ENCODE measurements at regions not wholly inside any gene's neighbourhood (a gene's known extent, or its start where the extent isn't known, plus 50 kb on each side); places are given as distances from the start of the nearest gene placed in this dataset.
"Not testable (repeated sequence)": the region's sequence is repeated elsewhere in the genome, so short reads cannot be mapped to it uniquely, and the experiment has no call there.

- DNase-seq, result no peak
Measured at GRCh38 chr5:124873188-124873587, 126.7 kb upstream of the ZNF608 start.

- DNase-seq, result no peak
Measured at GRCh38 chr5:124873713-124874112, 127.3 kb upstream of the ZNF608 start.

GRCh38 chr5:124876566-124876965, 130.1 kb upstream of the ZNF608 start:
- DNase-seq, result no peak

DNA sequence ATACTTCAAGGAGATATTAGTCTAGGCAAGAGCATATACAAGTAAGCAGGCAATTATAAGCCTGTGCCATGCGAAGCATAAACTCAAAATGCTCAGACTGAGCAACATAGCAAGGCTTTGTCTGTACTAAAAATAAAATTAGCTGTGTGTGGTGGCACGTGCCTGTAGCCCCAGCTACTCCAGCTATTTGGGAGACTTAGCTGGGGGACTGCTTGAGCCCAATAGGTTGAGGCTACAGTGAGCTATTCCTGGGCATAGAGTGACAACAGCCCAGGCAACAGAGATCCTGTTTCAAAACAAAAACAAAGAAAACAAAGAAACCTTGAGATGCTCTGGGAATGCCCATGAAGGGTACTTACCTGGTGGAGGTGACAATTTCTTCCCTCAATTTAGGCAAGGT, 130.5 kb upstream of the ZNF608 start:
- no peak for DNase-seq

- DNase-seq, result no peak
Measured at GRCh38 chr5:124877501-124878146, 131.2 kb upstream of the ZNF608 start.

GRCh38 chr5:124878583-124879342, 132.3 kb upstream of the ZNF608 start:
- DNase-seq, result no peak

DNA sequence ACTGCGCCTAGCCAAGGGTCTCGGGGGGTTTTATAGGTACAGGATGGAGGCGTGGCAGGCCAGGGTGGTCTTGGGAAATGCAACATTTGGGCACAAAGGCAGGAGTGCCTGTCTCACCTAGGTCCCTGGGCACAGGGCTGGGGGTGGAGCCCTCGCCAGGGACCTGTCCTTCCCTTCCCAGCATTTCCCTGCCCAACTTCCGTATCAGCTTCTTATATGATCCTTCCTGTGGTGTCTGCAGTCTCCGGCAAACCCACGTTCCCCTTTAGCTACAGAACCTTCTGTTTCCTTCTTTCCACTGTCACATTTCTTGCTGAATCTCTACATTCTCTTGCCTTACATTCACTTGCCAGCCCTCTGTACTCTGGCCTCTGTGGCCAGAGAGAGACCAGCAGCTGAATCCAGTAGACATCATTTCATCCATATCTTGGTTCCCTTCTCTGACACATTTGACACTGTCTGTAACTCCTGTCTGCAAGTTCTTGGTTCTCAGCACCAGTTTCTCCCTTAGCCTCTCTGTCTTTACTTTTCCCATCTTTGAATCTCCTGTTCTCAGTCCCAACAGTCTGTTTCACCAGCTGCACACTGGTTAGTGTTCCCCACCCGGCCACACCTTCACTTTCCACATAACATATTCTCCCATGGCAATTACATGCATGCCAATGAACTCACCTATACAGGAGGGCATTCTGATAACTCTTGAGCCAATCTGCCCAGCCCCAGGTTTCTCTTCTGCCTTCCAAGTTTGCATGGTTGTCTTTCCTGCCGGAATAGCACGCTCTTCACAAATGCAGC, 134.7 kb upstream of the ZNF608 start:
- DNase-seq, result no peak

GRCh38 chr5:124883681-124884080, 137.2 kb upstream of the ZNF608 start:
- no peak for DNase-seq

DNA sequence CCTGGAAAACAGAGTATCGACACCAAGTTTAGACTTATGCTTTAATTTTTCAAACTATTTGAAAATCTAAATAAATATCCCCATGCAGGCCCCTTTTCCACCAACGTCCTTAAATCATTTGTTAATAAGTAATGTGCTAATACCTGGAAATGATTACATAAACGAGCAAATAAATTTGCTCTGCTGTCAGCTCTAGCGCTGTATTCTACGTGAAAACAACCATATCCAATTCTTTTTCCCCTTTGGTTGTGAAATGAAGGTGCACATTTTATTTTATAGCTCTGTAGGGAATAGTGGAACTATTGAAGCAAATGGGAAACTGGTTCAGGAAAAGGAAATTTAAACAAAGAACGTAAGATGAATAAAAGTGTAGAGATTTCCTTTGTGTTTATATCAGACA, 137.7 kb upstream of the ZNF608 start:
- no peak for DNase-seq

DNA sequence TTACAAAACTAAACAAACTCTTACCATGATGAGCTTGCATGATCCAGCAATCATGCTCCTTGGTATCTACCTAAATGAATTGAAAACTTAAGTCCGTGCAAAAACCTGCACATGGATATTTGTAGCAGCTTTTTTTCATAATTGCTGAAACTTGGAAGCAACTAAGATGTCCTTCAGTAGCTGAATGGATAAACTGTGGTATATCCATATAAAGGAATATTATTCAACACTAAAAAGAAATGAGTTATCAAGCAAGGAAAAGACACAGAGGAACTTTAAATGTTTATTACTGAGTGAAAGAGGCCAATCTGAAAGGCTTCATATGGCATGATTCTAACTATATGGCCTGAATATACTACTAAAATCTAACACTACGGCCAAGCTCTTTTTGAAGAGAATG, 139.1 kb upstream of the ZNF608 start:
- DNase-seq, result no peak

GRCh38 chr5:124887223-124887622, 140.8 kb upstream of the ZNF608 start:
- DNase-seq, result no peak

GRCh38 chr5:124888050-124888506, 141.6 kb upstream of the ZNF608 start:
- no peak for DNase-seq

- DNase-seq, result no peak
Measured at GRCh38 chr5:124888622-124889485, 142.4 kb upstream of the ZNF608 start.

- no peak for DNase-seq
Measured at GRCh38 chr5:124889486-124889825, 143.0 kb upstream of the ZNF608 start.

- DNase-seq, result no peak
Measured at GRCh38 chr5:124889850-124890249, 143.4 kb upstream of the ZNF608 start.

DNA sequence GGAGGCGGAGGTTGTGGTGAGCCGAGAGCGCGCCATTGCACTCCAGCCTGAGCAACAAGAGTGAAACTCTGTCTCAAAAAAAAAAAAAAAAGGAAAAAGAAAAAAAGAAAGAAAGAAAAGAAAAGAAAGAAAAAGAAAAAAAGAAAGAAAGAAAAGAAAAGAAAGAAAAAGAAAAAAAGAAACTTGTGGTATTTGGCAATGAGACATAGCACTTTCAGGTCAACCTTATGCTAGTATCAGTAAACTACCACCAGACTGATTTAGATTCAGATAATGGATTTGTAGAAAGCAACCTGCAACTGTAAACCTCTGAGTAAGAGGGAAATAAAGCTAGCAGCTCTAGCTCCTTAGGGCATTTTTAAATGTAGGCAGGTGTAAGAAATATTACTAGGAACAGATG, 144.0 kb upstream of the ZNF608 start:
- DNase-seq, result not testable (repeated sequence)

DNA sequence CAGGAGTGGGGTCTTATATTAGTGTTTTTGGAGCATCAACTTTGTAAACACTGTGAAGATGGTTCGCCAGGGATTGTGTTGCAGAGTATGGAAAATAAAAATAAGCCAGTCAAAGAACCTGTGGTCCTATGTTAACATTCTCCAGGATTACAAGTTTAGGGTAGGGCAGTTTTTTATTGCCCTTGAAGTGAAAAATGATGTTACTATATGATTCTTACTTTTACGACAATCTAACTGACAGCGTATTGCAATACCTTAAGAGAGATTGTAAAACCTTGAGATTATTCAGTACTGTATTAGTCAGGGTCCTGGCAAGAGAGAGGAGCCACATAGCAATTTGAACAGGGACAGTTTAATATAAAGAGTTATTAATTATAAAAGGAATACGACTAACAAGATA, 144.7 kb upstream of the ZNF608 start:
- no peak for DNase-seq

DNA sequence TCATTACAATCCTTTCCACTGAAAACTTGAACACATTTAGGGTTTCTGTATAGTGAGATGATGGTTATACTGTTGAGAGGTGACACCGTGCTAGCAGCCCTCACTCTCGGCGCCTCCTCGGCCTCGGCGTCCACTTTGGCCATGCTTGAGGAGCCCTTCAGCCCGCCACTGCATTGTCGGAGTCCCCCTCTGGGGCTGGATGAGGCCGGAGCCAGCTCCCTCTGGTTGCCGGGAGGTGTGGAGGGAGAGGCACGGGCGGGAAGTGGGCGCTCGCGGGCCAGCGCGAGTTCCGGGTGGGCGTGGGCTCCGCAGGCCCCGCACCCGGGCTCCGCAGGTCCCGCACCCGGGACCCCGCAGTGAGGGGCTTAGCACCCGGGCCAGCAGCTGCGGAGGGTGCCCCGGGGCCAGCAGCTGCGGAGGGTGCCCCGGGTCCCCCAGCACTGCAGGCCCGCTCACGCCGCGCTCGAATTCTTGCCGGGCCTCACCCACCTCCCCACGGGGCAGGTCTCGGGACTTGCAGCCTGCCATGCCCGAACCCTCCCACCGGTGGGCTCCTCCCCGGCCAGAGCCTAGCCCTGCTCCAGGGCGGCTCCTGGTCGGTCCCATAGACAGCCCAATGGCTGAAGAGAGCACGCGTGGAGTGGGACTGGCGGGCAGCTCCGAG, 145.9 kb upstream of the ZNF608 start:
- DNase-seq, result no peak

- DNase-seq, result no peak
Measured at GRCh38 chr5:124894541-124894940, 148.1 kb upstream of the ZNF608 start.

- no peak for DNase-seq
Measured at GRCh38 chr5:124895236-124895635, 148.8 kb upstream of the ZNF608 start.

DNA sequence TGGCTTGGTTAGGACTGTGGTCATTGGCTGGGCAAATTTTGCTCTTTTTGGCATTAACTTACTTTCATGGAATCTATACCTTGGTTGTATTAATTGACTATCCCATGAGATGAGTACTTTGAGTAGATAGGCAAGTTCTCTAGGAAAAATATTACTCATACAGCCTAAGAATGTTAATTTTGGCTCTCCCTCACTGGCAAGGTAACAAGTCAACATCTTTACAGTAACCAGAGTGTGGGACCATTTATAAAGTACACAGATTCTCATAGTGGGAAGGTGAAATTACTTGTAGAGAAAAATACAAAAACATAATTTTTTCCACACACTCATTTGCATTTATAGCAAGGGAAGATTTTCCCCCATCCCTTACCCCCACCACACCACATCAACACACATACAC, 154.6 kb upstream of the ZNF608 start:
- DNase-seq, result no peak

DNA sequence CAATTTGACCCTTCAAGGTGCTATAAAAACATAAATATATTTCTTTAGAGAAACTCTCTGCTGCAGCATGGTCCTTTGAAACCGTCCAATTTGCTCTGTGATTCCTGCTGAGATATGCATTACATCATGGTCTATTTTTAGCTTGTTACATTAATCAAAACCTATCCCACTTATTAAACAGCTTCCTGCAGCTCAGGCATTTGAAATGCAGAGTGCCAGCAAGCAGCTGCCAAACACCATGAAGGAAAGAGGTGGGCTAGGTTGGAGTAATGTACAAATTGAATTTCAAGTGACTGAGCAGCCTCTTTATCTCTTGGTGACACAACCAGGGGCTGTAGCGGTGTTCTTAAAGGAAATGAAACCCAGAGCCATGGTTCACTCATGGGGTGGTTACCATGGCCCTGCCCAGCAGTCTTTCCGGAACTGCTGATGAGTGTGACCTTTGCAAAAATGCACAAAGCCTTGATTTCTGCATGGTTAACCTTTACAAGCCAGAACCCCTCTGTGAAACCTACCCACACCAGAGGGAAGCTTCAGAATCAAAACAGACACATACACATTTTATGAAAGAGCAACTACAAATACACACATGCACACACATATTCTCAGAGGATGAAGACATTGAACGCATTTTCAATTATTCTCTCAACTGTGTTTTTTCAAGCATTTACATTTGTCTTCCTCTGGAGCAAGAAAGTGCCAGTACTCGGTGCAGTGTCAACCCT, 155.8 kb upstream of the ZNF608 start:
- no peak for DNase-seq

Measured in stimulated activated CD4-positive, alpha-beta T cell treated with anti-CD3 and anti-CD28 coated beads, Interleukin-2, amount 100 ng/mL, for 24 hours (primary cell).